Activated naive CD8-positive, alpha-beta T cell treated with anti-CD3 and anti-CD28 coated beads for 36 hours (primary cell): ENCODE measurements at regions not wholly inside any gene's neighbourhood (a gene's known extent, or its start where the extent isn't known, plus 50 kb on each side); places are given as distances from the start of the nearest gene placed in this dataset.
A peak's percentile ranks its signal among the peaks of the same experiment; 100 is the strongest.
"Not testable (repeated sequence)": the region's sequence is repeated elsewhere in the genome, so short reads cannot be mapped to it uniquely, and the experiment has no call there.

Experiments used
- DNase-seq: peaks from one replicate; pipeline ENCODE4 v3.0.0; 2021
- H3K27ac Mint-ChIP-seq: one replicate; pipeline ENCODE4 v1.8.0; 2022; ENCODE audit warnings: mild to moderate bottlenecking, moderate library complexity, mixed read lengths
- H3K27me3 Mint-ChIP-seq: one replicate; pipeline ENCODE4 v1.8.0; 2022; ENCODE audit warnings: mild to moderate bottlenecking, mixed read lengths
- H3K36me3 Mint-ChIP-seq: one replicate; pipeline ENCODE4 v1.8.0; 2021; ENCODE audit warnings: mild to moderate bottlenecking, mixed read lengths
- H3K4me1 Mint-ChIP-seq: one replicate; pipeline ENCODE4 v1.8.0; 2021; ENCODE audit warnings: mixed read lengths
- H3K4me3 Mint-ChIP-seq: one replicate; pipeline ENCODE4 v1.8.0; 2022; ENCODE audit warnings: mild to moderate bottlenecking, moderate library complexity, mixed read lengths
- H3K9me3 Mint-ChIP-seq: one replicate; pipeline ENCODE4 v1.8.0; 2022; ENCODE audit warnings: mixed read lengths

GRCh38 chr3:197404030-197404429 is 105.6 kb upstream of the DLG1 start:
- Mint-ChIP-seq H3K4me1 (no peaks in the 10 kb centered on the region), H3K4me3 (no peak overlapping the region), H3K27me3 (no peaks in the 10 kb centered on the region), H3K27ac (no peak overlapping the region), H3K36me3 (no peaks in the 10 kb centered on the region), H3K9me3 (no peaks in the 10 kb centered on the region)
- DNase-seq = no peak

GRCh38 chr3:197402401-197402800 is 104.0 kb upstream of the DLG1 start:
- not testable (repeated sequence) for H3K27ac Mint-ChIP-seq, H3K36me3 Mint-ChIP-seq, H3K4me3 Mint-ChIP-seq, H3K9me3 Mint-ChIP-seq, DNase-seq, H3K27me3 Mint-ChIP-seq
- H3K4me1 Mint-ChIP-seq = peaks cover 11% of the 10 kb centered on the region

- Mint-ChIP-seq H3K27me3 (no peaks in the 10 kb centered on the region), H3K4me3 (no peak overlapping the region), H3K4me1 (peaks cover 12% of the 10 kb centered on the region), H3K27ac (no peak overlapping the region), H3K36me3 (no peaks in the 10 kb centered on the region), H3K9me3 (no peaks in the 10 kb centered on the region)
- DNase-seq = no peak
Observed at GRCh38 chr3:197399486-197399885, 101.1 kb upstream of the DLG1 start.

- Mint-ChIP-seq H3K36me3 (no peaks in the 10 kb centered on the region), H3K9me3 (no peaks in the 10 kb centered on the region), H3K4me3 (no peak overlapping the region), H3K27me3 (peaks cover 4% of the 10 kb centered on the region), H3K4me1 (peaks cover 12% of the 10 kb centered on the region), H3K27ac (peak overlapping the region; percentile 73)
- DNase-seq = peak; percentile 53
Observed at GRCh38 chr3:197398286-197398878, 100.0 kb upstream of the DLG1 start.

- Mint-ChIP-seq H3K9me3 (no peaks in the 10 kb centered on the region), H3K27ac (no peak overlapping the region), H3K4me3 (no peak overlapping the region), H3K36me3 (no peaks in the 10 kb centered on the region), H3K4me1 (peaks cover 12% of the 10 kb centered on the region), H3K27me3 (peaks cover 9% of the 10 kb centered on the region)
- no peak for DNase-seq
Observed at GRCh38 chr3:197397838-197398237, 99.4 kb upstream of the DLG1 start.

- Mint-ChIP-seq H3K27me3 (peaks cover 10% of the 10 kb centered on the region), H3K4me3 (no peak overlapping the region), H3K27ac (peak overlapping the region; percentile 17), H3K36me3 (no peaks in the 10 kb centered on the region), H3K9me3 (no peaks in the 10 kb centered on the region), H3K4me1 (peaks cover 12% of the 10 kb centered on the region)
- DNase-seq = peak; percentile 26
Observed at GRCh38 chr3:197394464-197395321, 96.3 kb upstream of the DLG1 start.

GRCh38 chr3:197394126-197394463 is 95.7 kb upstream of the DLG1 start:
- not testable (repeated sequence) for H3K27ac Mint-ChIP-seq, H3K9me3 Mint-ChIP-seq, H3K4me3 Mint-ChIP-seq, H3K27me3 Mint-ChIP-seq, H3K36me3 Mint-ChIP-seq, DNase-seq
- peaks cover 12% of the 10 kb centered on the region for H3K4me1 Mint-ChIP-seq

DNA sequence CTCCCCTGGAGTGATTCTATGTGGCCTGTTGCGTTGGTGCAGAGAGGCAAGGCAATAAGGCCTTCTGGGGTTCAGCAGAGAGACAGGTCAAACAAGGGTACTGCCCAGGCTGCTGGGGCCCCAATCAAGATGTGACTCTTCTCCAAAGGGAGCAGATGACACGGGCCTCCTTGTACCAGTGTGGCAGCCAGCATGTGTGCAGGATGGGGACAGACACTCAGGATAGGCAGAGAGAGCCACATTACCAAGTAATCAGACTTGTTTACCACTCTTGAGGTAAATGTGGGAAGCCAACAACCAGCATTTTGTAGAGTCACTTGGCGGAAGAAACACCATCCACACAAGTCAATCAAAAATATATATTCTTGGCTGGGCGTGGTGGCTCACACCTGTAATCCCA is 95.3 kb upstream of the DLG1 start:
- H3K4me1 Mint-ChIP-seq = peaks cover 11% of the 10 kb centered on the region
- H3K27ac Mint-ChIP-seq = no peak overlapping the region
- peaks cover 10% of the 10 kb centered on the region for H3K27me3 Mint-ChIP-seq
- H3K4me3 Mint-ChIP-seq = no peak overlapping the region
- no peaks in the 10 kb centered on the region for H3K36me3 Mint-ChIP-seq
- H3K9me3 Mint-ChIP-seq = no peaks in the 10 kb centered on the region
- no peak for DNase-seq

GRCh38 chr3:197392961-197393360 is 94.5 kb upstream of the DLG1 start:
- no peak overlapping the region for H3K27ac Mint-ChIP-seq
- peaks cover 10% of the 10 kb centered on the region for H3K27me3 Mint-ChIP-seq
- H3K4me3 Mint-ChIP-seq = no peak overlapping the region
- no peaks in the 10 kb centered on the region for H3K36me3 Mint-ChIP-seq
- H3K9me3 Mint-ChIP-seq = no peaks in the 10 kb centered on the region
- peaks cover 3% of the 10 kb centered on the region for H3K4me1 Mint-ChIP-seq
- DNase-seq = no peak

- H3K4me1 Mint-ChIP-seq = peaks cover 2% of the 10 kb centered on the region
- H3K27me3 Mint-ChIP-seq = peaks cover 3% of the 10 kb centered on the region
- no peak for DNase-seq
- H3K27ac Mint-ChIP-seq = no peak overlapping the region
- no peaks in the 10 kb centered on the region for H3K9me3 Mint-ChIP-seq
- no peaks in the 10 kb centered on the region for H3K36me3 Mint-ChIP-seq
- no peak overlapping the region for H3K4me3 Mint-ChIP-seq
Observed at GRCh38 chr3:197381371-197381770, 83.0 kb upstream of the DLG1 start.

DNA sequence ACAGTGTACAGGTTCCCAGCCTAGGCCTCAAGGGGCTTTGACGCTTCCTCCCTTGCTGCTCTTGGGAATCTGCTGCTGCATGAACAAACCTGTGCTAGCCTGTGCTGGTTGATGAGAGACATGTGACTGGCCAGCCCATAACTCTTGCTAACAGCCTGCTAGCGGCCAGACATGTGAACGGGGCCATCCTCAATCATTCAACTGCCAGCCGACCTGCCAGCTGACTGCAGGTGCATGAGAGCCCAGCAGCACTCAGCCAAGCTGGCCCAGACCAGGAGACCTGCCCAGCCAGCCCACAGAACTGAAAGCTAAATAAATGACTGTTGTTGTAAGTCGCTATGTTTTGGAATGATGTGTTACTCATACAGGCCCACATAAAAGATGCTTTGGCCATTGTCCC is 82.4 kb upstream of the DLG1 start:
- Mint-ChIP-seq H3K36me3 (no peaks in the 10 kb centered on the region), H3K4me3 (no peak overlapping the region), H3K27me3 (peaks cover 3% of the 10 kb centered on the region), H3K9me3 (no peaks in the 10 kb centered on the region), H3K27ac (no peak overlapping the region), H3K4me1 (peaks cover 2% of the 10 kb centered on the region)
- no peak for DNase-seq

DNA sequence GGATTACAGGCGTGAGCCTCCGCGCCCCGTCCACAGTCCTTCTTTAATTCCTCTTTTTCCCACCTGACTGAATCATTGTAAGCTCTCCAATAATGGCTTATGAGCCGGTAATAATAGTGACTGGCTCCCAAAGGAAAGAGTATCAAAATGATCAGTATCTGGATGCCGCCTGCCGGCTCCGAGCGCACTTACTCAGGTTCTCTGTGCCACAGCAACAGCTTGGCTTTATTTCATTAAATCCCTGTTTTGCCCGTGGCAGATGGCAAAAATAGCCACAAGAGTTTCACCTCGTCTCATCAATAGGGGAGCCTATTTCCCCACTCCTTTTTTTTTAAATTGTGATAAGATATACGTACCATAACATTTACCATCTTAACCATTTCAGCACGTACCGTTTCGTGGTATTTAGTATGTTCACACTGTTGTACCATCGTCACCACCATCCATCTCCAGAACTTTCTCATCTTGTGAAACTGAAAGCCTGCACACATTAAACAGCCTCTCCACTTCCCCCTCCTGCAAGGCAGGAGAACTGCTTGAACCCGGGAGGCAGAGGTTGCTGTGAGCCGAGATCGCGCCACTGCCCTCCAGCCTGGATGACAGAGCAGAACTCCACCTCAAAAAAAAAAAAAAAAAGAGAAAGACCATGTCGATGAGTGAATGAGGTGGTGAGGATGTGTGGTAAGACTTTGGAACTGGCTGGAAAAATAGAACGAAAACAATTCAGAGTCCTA is 80.7 kb upstream of the DLG1 start:
- no peak overlapping the region for H3K27ac Mint-ChIP-seq
- H3K36me3 Mint-ChIP-seq = no peaks in the 10 kb centered on the region
- H3K4me1 Mint-ChIP-seq = peaks cover 2% of the 10 kb centered on the region
- H3K4me3 Mint-ChIP-seq = no peak overlapping the region
- H3K9me3 Mint-ChIP-seq = no peaks in the 10 kb centered on the region
- DNase-seq = no peak
- peaks cover 6% of the 10 kb centered on the region for H3K27me3 Mint-ChIP-seq

GRCh38 chr3:197376735-197377555 is 78.5 kb upstream of the DLG1 start:
- Mint-ChIP-seq H3K9me3 (no peaks in the 10 kb centered on the region), H3K27ac (no peak overlapping the region), H3K4me1 (peaks cover 2% of the 10 kb centered on the region), H3K27me3 (peaks cover 11% of the 10 kb centered on the region), H3K4me3 (no peak overlapping the region), H3K36me3 (no peaks in the 10 kb centered on the region)
- no peak for DNase-seq

DNA sequence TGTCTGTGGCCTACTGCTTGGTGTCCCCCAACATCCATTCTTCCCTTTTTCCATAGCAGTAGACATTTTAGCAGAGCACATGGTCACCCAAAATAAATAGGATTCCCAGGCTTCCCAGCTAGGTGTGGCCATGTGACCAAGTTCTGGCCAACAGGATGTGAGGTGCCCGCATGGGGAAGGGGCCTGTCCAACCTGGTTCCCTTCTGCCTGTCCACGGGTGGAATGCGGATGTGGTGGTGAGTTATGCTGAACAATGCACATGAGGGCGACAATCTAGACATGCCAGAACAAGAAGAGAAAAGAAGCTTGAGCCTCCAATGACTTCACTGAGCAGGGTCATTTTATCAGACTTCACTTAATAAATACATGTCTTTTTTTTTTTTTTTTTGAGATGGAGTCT is 77.6 kb upstream of the DLG1 start:
- DNase-seq = no peak
- H3K4me3 Mint-ChIP-seq = no peak overlapping the region
- no peaks in the 10 kb centered on the region for H3K9me3 Mint-ChIP-seq
- H3K27ac Mint-ChIP-seq = no peak overlapping the region
- peaks cover 2% of the 10 kb centered on the region for H3K4me1 Mint-ChIP-seq
- peaks cover 11% of the 10 kb centered on the region for H3K27me3 Mint-ChIP-seq
- no peaks in the 10 kb centered on the region for H3K36me3 Mint-ChIP-seq

GRCh38 chr3:197375001-197375441 is 76.6 kb upstream of the DLG1 start:
- H3K9me3 Mint-ChIP-seq = no peaks in the 10 kb centered on the region
- no peak overlapping the region for H3K27ac Mint-ChIP-seq
- peaks cover 11% of the 10 kb centered on the region for H3K27me3 Mint-ChIP-seq
- H3K36me3 Mint-ChIP-seq = no peaks in the 10 kb centered on the region
- DNase-seq = no peak
- H3K4me1 Mint-ChIP-seq = peaks cover 2% of the 10 kb centered on the region
- H3K4me3 Mint-ChIP-seq = no peak overlapping the region
